Epidermal melanocyte (primary cell): ENCODE measurements at regions not wholly inside any gene's neighbourhood (a gene's known extent, or its start where the extent isn't known, plus 50 kb on each side); places are given as distances from the start of the nearest gene placed in this dataset.

Source experiments
- DNase-seq: peaks from one replicate; pipeline ENCODE4 v3.0.0; 2011; ENCODE audit warnings: low spot score; ENCODE audit not compliant: insufficient read length

- DNase-seq = no peak
Observed at GRCh38 chr20:11337361-11338130, 580.1 kb upstream of the BTBD3 start.

GRCh38 chr20:11338496-11339306 lies 579.0 kb upstream of the BTBD3 start:
- DNase-seq = no peak

- no peak for DNase-seq
Observed at GRCh38 chr20:11344939-11345338, 572.8 kb upstream of the BTBD3 start.

GRCh38 chr20:11347738-11348137 lies 570.0 kb upstream of the BTBD3 start:
- DNase-seq = no peak

GRCh38 chr20:11350126-11351005 lies 567.3 kb upstream of the BTBD3 start:
- DNase-seq = peak; percentile 21

- no peak for DNase-seq
Observed at GRCh38 chr20:11352041-11352440, 565.7 kb upstream of the BTBD3 start.

GRCh38 chr20:11354846-11355245 lies 562.8 kb upstream of the BTBD3 start:
- DNase-seq = no peak

GRCh38 chr20:11355345-11355744 lies 562.3 kb upstream of the BTBD3 start:
- no peak for DNase-seq

- no peak for DNase-seq
Observed at GRCh38 chr20:11356061-11356460, 561.6 kb upstream of the BTBD3 start.

GRCh38 chr20:11362450-11362849 lies 555.2 kb upstream of the BTBD3 start:
- DNase-seq = no peak

GRCh38 chr20:11364736-11365135 lies 553.0 kb upstream of the BTBD3 start:
- DNase-seq = no peak

- no peak for DNase-seq
Observed at GRCh38 chr20:11366660-11367059, 551.0 kb upstream of the BTBD3 start.

GRCh38 chr20:11368499-11368898 lies 549.2 kb upstream of the BTBD3 start:
- DNase-seq = no peak

GRCh38 chr20:11368965-11369711 lies 548.6 kb upstream of the BTBD3 start:
- DNase-seq = no peak

- DNase-seq = no peak
Observed at GRCh38 chr20:11371831-11372230, 545.9 kb upstream of the BTBD3 start.

GRCh38 chr20:11372876-11373790 lies 544.6 kb upstream of the BTBD3 start:
- no peak for DNase-seq

- DNase-seq = no peak
Observed at GRCh38 chr20:11375335-11375734, 542.4 kb upstream of the BTBD3 start.

- no peak for DNase-seq
Observed at GRCh38 chr20:11375966-11376365, 541.7 kb upstream of the BTBD3 start.

GRCh38 chr20:11376420-11376819 lies 541.3 kb upstream of the BTBD3 start:
- no peak for DNase-seq

GRCh38 chr20:11376998-11377397 lies 540.7 kb upstream of the BTBD3 start:
- no peak for DNase-seq
